8988T (cell line): ENCODE measurements at regions not wholly inside any gene's neighbourhood (a gene's known extent, or its start where the extent isn't known, plus 50 kb on each side); places are given as distances from the start of the nearest gene placed in this dataset.
"Not testable (repeated sequence)": the region's sequence is repeated elsewhere in the genome, so short reads cannot be mapped to it uniquely, and the experiment has no call there.

Experiments
- DNase-seq: peaks from one replicate; pipeline ENCODE4 v3.0.0; 2011

GRCh38 chr5:96125231-96125891 is 163.7 kb upstream of the ELL2 start:
- no peak for DNase-seq

- DNase-seq, result no peak
Observed at GRCh38 chr5:96124589-96124988, 162.9 kb upstream of the ELL2 start.

GRCh38 chr5:96123418-96123817 is 161.8 kb upstream of the ELL2 start:
- DNase-seq, result no peak

DNA sequence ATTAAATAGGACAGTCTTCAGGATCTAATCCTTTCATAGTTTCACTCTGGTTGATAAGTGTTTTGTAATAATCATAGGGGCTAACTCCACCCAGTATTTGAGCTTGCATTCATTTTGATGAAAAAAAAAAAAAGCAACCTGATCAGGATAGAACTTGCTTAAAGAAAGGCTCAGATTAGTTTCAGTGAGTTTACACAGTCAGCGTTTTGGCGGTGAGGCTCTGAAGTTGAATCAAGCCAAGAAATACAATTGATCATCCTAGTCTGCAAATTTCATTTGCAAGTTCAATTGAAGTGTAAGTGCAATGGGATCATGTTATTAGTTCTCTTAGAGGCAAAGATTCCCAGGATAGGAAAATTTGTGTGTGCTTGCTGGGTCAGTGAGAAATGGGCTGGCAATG is 159.7 kb upstream of the ELL2 start:
- no peak for DNase-seq

GRCh38 chr5:96120120-96120519 is 158.5 kb upstream of the ELL2 start:
- DNase-seq, result no peak

- DNase-seq, result no peak
Observed at GRCh38 chr5:96117771-96118651, 156.4 kb upstream of the ELL2 start.

GRCh38 chr5:96115147-96115807 is 153.6 kb upstream of the ELL2 start:
- DNase-seq, result no peak

- no peak for DNase-seq
Observed at GRCh38 chr5:96114736-96115135, 153.1 kb upstream of the ELL2 start.

DNA sequence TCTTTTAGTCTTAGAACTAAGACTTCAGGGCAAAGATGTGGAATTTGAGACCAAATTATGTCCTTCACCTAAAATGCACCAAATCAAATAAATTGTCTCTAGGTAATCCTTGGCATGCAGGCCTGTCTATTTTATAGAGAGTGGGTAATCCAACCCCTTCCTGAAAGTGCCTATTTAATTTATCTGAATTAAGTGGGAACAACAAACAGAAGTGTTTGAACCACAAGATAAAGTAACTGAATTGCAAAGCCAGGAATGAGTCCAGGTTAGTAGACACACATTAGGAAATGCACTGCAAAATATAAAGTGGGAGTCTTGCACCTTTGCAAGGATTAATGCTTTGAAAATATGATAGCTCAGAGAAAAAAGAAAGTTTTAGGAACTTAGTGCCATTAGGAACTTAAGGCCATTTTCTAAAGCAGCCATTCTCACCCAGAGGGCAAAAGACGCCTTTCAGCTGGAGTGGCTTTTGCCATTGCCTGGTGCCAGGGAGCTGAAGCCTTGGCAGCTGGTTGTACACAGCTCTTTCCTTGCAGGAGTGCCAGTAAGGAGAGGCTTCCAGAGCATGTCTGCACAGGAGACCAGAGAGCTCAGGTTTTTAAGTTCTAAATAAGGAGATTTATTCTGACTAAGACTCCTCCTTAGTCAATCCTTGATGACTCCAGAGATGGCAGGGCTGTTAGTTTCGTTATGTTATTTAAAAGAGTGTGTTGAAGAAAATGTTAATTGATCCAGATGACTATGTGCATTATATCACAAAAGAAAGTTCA is 151.7 kb upstream of the ELL2 start:
- DNase-seq, result no peak

- DNase-seq, result no peak
Observed at GRCh38 chr5:96112703-96113102, 151.1 kb upstream of the ELL2 start.

DNA sequence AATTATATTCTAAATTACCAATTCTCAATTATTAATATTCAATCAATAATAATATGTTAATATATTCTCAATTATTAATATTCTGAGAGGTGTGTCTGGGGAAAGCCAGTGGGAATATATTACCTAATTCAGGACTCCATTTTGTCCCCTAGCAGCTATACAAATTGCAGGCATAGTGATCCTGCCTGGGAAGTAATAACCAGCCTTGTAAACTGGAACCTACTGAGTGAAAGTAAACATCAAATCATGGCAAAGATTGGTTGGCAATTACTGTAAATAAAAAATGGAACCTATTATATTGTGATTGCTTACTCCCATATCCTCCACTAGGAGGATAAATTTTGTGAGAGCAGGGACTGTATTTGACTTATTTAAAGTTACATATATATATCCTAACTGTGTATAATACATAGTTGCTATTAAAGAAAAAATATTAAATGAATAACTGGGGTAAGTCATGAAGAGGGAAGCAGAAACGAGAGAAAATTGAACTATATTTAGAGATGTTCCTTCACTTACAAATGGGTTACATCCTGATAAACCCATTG is 150.5 kb upstream of the ELL2 start:
- no peak for DNase-seq

DNA sequence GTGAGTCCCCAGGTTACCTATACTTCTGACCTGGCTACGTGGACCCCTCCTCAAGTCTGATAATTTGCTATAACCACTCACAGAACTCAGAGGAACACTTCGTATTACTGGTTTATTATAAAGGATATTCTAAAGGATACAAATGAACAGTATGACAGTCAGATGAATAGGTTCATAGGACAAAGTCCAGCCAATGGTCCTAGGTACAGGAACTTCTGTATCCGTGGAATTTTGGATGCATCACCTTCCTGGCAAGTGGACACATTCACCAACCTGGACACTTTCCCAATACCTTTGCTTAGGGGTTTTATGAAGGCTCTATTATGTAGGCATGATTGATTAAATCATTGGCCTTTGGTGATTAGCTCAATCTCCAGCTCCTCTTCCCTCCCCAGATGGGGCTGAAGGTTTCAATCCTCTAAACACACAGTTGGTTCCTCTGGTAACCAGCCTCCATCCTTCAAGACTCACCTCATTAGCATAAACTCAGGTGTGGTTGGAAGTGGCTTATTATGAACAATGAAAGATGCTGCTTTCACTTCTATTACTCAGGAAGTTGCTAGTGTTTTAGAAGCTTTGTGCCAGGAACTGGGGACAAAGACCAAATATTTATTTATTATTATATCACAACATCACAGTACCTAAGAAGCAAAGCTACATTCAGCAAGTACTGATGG is 149.6 kb upstream of the ELL2 start:
- no peak for DNase-seq

DNA sequence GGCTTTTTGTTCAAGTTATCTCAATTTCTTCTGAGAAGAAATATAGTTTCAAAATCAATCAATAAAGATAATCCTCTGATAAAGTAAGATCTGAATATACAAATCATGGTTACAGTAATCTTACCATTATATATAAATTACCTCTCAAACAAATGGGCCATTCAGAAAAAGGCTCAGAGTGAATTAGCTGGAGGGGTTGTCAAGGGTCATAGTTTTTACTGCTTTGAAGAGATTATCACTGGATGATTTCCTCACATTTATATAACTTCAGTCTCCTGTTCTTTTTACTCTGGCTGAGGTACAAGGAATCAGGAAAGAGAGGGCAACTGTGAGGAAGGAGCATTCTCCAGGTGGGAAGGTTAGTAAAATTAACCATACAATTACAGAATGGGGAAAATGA is 148.6 kb upstream of the ELL2 start:
- DNase-seq, result no peak

- DNase-seq, result not testable (repeated sequence)
Observed at GRCh38 chr5:96108629-96109028, 147.0 kb upstream of the ELL2 start.

GRCh38 chr5:96103829-96104228 is 142.2 kb upstream of the ELL2 start:
- DNase-seq, result not testable (repeated sequence)

DNA sequence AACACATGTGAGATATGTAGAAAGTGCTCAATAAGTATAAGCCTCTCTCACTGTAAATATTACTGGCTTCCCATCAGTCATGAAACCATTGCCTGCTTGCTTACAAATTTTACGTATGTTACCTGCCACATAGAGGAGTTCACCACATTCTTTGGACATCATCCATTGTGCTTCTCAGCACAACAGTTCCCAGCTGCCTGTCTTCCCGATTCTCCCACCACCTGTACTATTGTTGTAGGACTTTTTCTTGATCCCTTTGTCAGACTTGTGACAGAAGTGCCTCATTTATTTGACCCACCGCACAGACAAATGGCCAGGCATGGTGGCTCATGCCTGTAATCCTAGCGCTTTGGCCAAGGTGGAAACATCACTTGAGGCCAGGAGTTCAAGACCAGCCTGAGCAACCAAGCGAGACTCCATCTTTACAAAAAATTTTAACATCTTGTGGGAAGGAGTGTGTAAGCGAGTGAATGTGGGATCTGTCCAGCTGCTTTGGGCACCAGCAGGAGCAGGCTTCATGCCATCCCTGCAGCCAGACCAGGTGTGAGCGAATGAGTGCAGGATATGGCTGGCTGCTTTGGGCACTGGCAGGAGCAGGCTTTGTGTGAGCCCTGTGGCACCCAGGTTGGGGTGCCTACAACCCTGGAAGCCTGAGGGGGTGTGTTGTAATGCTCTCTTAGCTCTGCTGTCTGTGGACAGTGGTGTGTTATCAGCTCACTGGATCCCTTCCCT is 139.9 kb upstream of the ELL2 start:
- no peak for DNase-seq

DNA sequence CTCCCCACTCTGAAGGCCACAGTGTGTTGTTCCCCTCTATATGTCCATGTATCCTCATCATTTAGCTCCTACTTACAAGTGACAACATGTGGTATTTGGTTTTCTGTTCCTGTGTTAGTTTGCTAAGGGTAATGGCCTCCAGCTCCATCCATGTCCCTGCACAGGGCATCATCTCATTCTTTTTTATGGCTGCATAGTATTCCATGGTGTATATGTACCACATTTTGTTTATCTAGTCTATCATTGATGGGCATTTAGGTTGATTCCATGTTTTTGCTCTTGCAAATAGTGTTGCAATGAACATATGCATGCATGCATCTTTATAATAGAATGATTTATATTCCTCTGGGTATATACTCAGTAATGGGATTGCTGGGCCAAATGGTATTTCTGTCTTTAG is 135.8 kb upstream of the ELL2 start:
- not testable (repeated sequence) for DNase-seq

DNA sequence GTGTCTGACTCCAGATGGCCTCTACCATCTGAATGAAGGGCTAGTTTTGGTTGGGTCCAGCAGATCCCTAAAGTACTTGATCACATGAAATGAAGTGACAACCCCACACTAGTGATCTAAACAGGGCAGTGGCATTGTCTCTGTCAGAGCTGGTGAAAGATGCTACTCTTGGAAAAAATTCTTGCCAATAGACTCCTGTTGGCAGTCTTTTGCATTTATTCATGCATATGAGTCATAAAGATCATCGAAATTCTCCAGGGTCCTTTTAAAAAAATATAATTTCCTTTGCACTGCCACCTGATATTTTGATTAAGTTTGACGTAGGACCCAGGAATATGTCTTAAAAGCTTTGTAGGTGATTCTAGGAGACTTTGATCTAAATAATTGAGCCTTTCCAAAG is 135.1 kb upstream of the ELL2 start:
- DNase-seq, result no peak

DNA sequence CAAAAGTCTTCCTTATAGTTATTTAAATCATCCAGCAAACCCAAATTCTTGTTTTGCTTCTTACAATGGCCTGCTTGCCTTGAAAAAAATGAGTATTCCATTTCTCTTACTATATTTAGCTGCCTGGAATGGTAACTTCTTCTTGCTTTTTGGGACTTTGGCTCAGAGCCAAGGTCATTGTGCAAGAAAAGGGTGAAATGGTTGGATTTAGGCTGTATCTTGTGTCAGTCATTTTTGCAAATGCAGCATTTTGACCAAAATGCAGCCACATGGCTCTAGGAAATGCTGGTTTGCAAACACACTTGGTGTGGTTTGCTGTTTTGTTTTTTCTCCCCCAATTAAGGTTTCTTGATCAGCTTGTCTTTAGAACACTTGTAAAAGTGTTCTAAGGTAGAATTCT is 133.3 kb upstream of the ELL2 start:
- DNase-seq, result no peak

DNA sequence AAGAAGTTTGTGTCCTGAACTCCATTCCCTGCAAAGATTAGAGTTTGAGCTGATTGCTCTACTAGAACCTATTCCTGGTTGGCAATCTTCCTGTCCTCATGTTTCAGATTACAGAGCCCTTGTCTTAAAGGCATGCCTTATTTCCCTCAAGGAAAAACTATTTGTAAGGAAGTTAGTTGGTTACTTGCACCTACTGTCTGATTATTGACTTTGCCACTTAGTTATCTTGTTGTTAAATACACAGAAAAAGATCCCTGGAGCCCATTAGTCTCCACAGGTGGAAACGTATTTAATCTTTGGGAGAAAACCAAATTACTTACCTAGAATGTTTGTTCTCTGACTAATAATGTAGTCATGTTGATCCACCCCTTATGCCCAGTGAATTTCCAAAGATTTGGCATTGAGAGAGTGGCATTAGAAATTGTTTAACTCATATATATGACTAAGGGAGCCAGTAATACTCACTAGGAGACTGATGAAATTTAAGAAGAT is 132.3 kb upstream of the ELL2 start:
- DNase-seq, result no peak

- no peak for DNase-seq
Observed at GRCh38 chr5:96093340-96093739, 131.7 kb upstream of the ELL2 start.
